Keratinocyte (primary cell): ENCODE measurements at regions not wholly inside any gene's neighbourhood (a gene's known extent, or its start where the extent isn't known, plus 50 kb on each side); places are given as distances from the start of the nearest gene placed in this dataset.

Experiments
- DNase-seq: peaks from one replicate; pipeline ENCODE4 v3.0.0-alpha.2; 2011; ENCODE audit warnings: low read depth, missing footprints, low spot score
- FAIRE-seq: peaks from 2 replicates; lab custom pipeline; 2011; peaks lifted over from hg19 to GRCh38; lab: Jason Lieb, UNC
- H2AFZ ChIP-seq: 2 replicates; pipeline ENCODE4 v1.6.0; 2012; ENCODE audit warnings: low read length, control low read depth, inconsistent platforms; ENCODE audit not compliant: control insufficient read depth
- H3K27ac ChIP-seq: 2 replicates; pipeline ENCODE4 v1.5.1; 2011; ENCODE audit warnings: low read length; ENCODE audit not compliant: control insufficient read depth, insufficient read depth
- H3K27me3 ChIP-seq: 3 replicates; pipeline ENCODE4 v1.6.0; 2011; ENCODE audit warnings: low read length; ENCODE audit not compliant: control insufficient read depth, insufficient read depth; ENCODE audit errors: extremely low read depth
- H3K36me3 ChIP-seq, 2 experiments: 2 replicates in 1 of 2; 3 replicates in 1 of 2; pipeline ENCODE4 v1.5.1; 2011; ENCODE audit warnings: low read length in 2 of 2, mild to moderate bottlenecking in 1 of 2; ENCODE audit not compliant: control insufficient read depth in 2 of 2, insufficient read depth in 2 of 2; ENCODE audit errors: extremely low read depth in 1 of 2
- H3K4me1 ChIP-seq: 3 replicates; pipeline ENCODE4 v1.5.1; 2011; ENCODE audit warnings: low read length; ENCODE audit not compliant: control insufficient read depth, insufficient read depth; ENCODE audit errors: extremely low read depth
- H3K4me2 ChIP-seq: 3 replicates; pipeline ENCODE4 v1.6.0; 2011; ENCODE audit warnings: low read depth, low read length; ENCODE audit not compliant: control insufficient read depth, insufficient read depth; ENCODE audit errors: extremely low read depth
- H3K4me3 ChIP-seq, 3 experiments: fragments of 200-600 bp in 1 of 3; sonication (generic) in 1 of 3; 2 replicates in 2 of 3; 3 replicates in 1 of 3; pipeline ENCODE4 v1.5.1; 2011 to 2016; ENCODE audit warnings: low read length in 3 of 3, mild to moderate bottlenecking in 3 of 3, control low read depth in 2 of 3, inconsistent platforms in 1 of 3, low read depth in 1 of 3, mixed read lengths in 1 of 3, mixed run types in 1 of 3, moderate library complexity in 1 of 3; ENCODE audit not compliant: control insufficient read depth in 2 of 3, insufficient read depth in 2 of 3; ENCODE audit errors: extremely low read depth in 1 of 3
- H3K79me2 ChIP-seq: 2 replicates; pipeline ENCODE4 v1.6.0; 2012; ENCODE audit warnings: low read length; ENCODE audit not compliant: control insufficient read depth, insufficient read depth
- H3K9ac ChIP-seq: 3 replicates; pipeline ENCODE4 v1.6.0; 2011; ENCODE audit warnings: low read length; ENCODE audit not compliant: control insufficient read depth, insufficient read depth; ENCODE audit errors: extremely low read depth
- H3K9me1 ChIP-seq: 3 replicates; pipeline ENCODE4 v1.6.0; 2011; ENCODE audit warnings: low read length; ENCODE audit not compliant: control insufficient read depth, insufficient read depth; ENCODE audit errors: extremely low read depth
- H3K9me3 ChIP-seq: 2 replicates; pipeline ENCODE4 v1.5.1; 2012; ENCODE audit warnings: low read depth, low read length; ENCODE audit not compliant: control insufficient read depth
- H4K20me1 ChIP-seq: 3 replicates; pipeline ENCODE4 v1.6.0; 2011; ENCODE audit warnings: low read length; ENCODE audit not compliant: control insufficient read depth, insufficient read depth; ENCODE audit errors: extremely low read depth
- CTCF ChIP-seq, 3 experiments: IDR thresholded peaks in 1 of 3; conservative IDR thresholded peaks in 1 of 3; optimal IDR thresholded peaks in 1 of 3; 2 replicates in 2 of 3; 3 replicates in 1 of 3; pipeline versions ENCODE3 to v1.5.1; 2011; ENCODE audit warnings: low read length in 3 of 3, mild to moderate bottlenecking in 3 of 3, moderate library complexity in 2 of 3, control low read depth in 1 of 3, inconsistent platforms in 1 of 3; ENCODE audit not compliant: insufficient read depth in 2 of 3; ENCODE audit errors: extremely low read depth in 1 of 3
- EZH2 ChIP-seq: IDR thresholded peaks from one replicate; pipeline ENCODE4 v1.6.1; 2012; ENCODE audit warnings: inconsistent platforms, mild to moderate bottlenecking, low read length, moderate library complexity
- dilution Hi-C: fragments of 300-500 bp; cut with MboI; formaldehyde crosslinking; loops from one replicate; pipeline ENCODE4 v1.7.0; 2020; ENCODE audit warnings: low sequenced_read_pairs; ENCODE audit not compliant: extremely low pct_ligation_motif_present

- TF ChIP-seq EZH2 (no peak), CTCF (optimal IDR thresholded peaks at IDR 0.05 in 1 of 3, IDR thresholded peaks at IDR 0.05 in 1 of 3, conservative IDR thresholded peaks at IDR 0.05 in 1 of 3; ENCODE audit: extremely low read depth in 1 of 3, insufficient read depth in 2 of 3, low read length in 3 of 3) (no peak)
- no peaks in the 10 kb centered on the region for H3K27me3 ChIP-seq
- dilution Hi-C loops = no loop called here
- no peaks in the 10 kb centered on the region for H3K9me3 ChIP-seq
- FAIRE-seq (no peak), DNase-seq (no peak)
- H3K27ac ChIP-seq = no peak overlapping the region
- H3K4me1 ChIP-seq = no peaks in the 10 kb centered on the region
- H3K36me3 ChIP-seq = no peaks in the 10 kb centered on the region
- H3K4me2 ChIP-seq = no peak overlapping the region
- H2AFZ ChIP-seq = no peak overlapping the region
- H3K9me1 ChIP-seq = no peaks in the 10 kb centered on the region
- H4K20me1 ChIP-seq = no peaks in the 10 kb centered on the region
- no peak overlapping the region for H3K4me3 ChIP-seq
- no peak overlapping the region for H3K9ac ChIP-seq
- H3K79me2 ChIP-seq = no peaks in the 10 kb centered on the region
Observed at GRCh38 chr3:96537165-96537564, 277.2 kb upstream of the EPHA6 start.

- no peaks in the 10 kb centered on the region for H4K20me1 ChIP-seq
- no peak for FAIRE-seq
- no peak overlapping the region for H2AFZ ChIP-seq
- H3K27me3 ChIP-seq = no peaks in the 10 kb centered on the region
- H3K9ac ChIP-seq = no peak overlapping the region
- no peak for TF ChIP-seq CTCF (optimal IDR thresholded peaks at IDR 0.05 in 1 of 3, IDR thresholded peaks at IDR 0.05 in 1 of 3, conservative IDR thresholded peaks at IDR 0.05 in 1 of 3; ENCODE audit: extremely low read depth in 1 of 3, insufficient read depth in 2 of 3, low read length in 3 of 3)
- TF ChIP-seq EZH2 = no peak
- dilution Hi-C loops = no loop called here
- no peak overlapping the region for H3K27ac ChIP-seq
- no peaks in the 10 kb centered on the region for H3K4me1 ChIP-seq
- no peaks in the 10 kb centered on the region for H3K9me3 ChIP-seq
- no peak overlapping the region for H3K4me3 ChIP-seq
- no peak for DNase-seq
- no peak overlapping the region for H3K4me2 ChIP-seq
- H3K79me2 ChIP-seq = no peaks in the 10 kb centered on the region
- no peaks in the 10 kb centered on the region for H3K9me1 ChIP-seq
- no peaks in the 10 kb centered on the region for H3K36me3 ChIP-seq
Observed at GRCh38 chr3:96538186-96538585, 276.2 kb upstream of the EPHA6 start.
